Mesodermal cell (in vitro differentiated cells): ENCODE measurements at regions not wholly inside any gene's neighbourhood (a gene's known extent, or its start where the extent isn't known, plus 50 kb on each side); places are given as distances from the start of the nearest gene placed in this dataset.
"Not testable (repeated sequence)": the region's sequence is repeated elsewhere in the genome, so short reads cannot be mapped to it uniquely, and the experiment has no call there.

Source experiments
- H3K27ac ChIP-seq: 2 replicates; pipeline ENCODE4 v1.7.0; 2013; ENCODE audit warnings: mild to moderate bottlenecking, low read depth, low read length, moderate library complexity; ENCODE audit not compliant: severe bottlenecking
- H3K36me3 ChIP-seq: 2 replicates; pipeline ENCODE4 v1.7.1; 2013; ENCODE audit warnings: mild to moderate bottlenecking, low read length, moderate library complexity; ENCODE audit not compliant: control insufficient read depth, insufficient read depth
- H3K4me1 ChIP-seq: one replicate; pipeline ENCODE4 v1.7.1; 2013; ENCODE audit warnings: mild to moderate bottlenecking, low read length; ENCODE audit not compliant: insufficient read depth, control insufficient read depth, poor library complexity, severe bottlenecking
- H3K4me3 ChIP-seq: 2 replicates; pipeline ENCODE4 v1.7.0; 2013; ENCODE audit warnings: low read length, control low read depth, mild to moderate bottlenecking; ENCODE audit not compliant: insufficient read depth, poor library complexity, severe bottlenecking; ENCODE audit errors: extremely low read depth
- H3K9me3 ChIP-seq: 2 replicates; pipeline ENCODE4 v1.7.1; 2013; ENCODE audit warnings: mild to moderate bottlenecking, low read length, moderate library complexity; ENCODE audit not compliant: control insufficient read depth
- WGBS, 2 experiments: methylation state at CpG; one replicate each; pipeline ENCODE4 v1.1.5; 2013; ENCODE audit warnings: missing lambda C conversion rate in 2 of 2; ENCODE audit not compliant: insufficient coverage in 2 of 2; 5-methylcytosine and 5-hydroxymethylcytosine counted together

DNA sequence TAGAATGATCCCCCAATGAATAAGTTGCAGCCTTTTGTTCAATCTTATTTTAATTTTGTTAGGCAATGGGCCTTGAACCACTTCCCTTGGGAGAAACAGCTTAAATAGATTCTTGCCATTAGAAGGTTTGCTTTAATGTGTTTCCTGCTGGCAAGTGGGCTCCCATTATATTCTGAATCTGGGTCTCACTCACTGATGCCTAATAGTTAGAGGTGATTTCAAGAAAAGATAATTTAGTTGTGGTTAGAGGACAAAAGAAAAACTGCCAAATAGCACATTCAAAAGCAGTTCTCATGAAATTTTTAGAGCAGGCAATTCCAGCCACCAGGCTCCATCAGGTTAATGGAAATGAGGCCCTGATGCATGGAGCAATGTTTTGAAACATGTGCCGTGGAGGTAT, 362.6 kb upstream of the CHORDC1 start:
- H3K4me1 ChIP-seq = no peaks in the 10 kb centered on the region
- no peaks in the 10 kb centered on the region for H3K9me3 ChIP-seq
- no peak overlapping the region for H3K27ac ChIP-seq
- no peak overlapping the region for H3K4me3 ChIP-seq
- H3K36me3 ChIP-seq = no peaks in the 10 kb centered on the region
- 100% methylated on average over 1 of the region's 1 CpG; no CpG with 5 or more reads in 1 of the 2 experiments for WGBS, 2 experiments

DNA sequence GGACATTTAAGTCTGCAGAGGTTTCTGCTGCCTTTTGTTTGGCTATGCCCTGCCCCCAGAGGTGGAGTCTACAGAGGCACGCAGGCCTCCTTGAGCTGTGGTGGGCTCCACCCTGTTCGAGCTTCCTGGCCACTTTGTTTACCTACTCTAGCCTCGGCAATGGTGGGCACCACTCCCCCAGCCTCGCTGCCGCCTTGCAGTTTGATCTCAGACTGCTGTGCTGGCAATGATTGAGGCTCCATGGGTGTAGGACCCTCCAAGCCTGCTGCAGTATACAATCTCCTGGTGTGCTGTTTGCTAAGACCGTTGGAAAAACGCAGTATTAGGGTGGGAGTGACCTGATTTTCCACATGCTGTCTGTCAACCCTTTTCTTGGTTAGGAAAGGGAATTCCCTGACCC, 360.1 kb upstream of the CHORDC1 start:
- 70 to 75% methylated on average over 4 to 7 of the region's 7 CpGs for WGBS, 2 experiments

DNA sequence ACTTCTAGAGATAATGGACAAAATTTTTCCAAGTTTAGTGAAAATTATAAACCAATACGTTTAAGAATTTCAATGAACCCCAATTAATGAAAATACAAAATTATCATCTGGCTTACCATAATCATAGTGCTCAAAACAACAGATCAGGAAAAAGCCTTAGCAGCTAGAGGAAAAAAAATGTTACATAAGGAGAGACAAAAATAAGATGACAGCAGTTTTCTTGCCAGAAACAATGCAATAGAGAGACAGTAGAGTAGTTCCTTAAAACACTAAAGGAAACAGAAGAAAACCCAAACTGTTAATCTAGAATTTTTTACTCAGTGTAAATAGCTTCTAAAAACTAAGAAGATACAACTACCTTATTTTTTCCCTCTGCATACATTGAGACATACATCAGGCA, 341.7 kb upstream of the CHORDC1 start:
- Histone ChIP-seq H3K4me1 (no peaks in the 10 kb centered on the region), H3K27ac (no peak overlapping the region), H3K4me3 (no peak overlapping the region), H3K9me3 (no peaks in the 10 kb centered on the region), H3K36me3 (no peaks in the 10 kb centered on the region)
- no CpG with 5 or more reads among the region's 1 CpG for WGBS, 2 experiments

More for the DNA sequence above, 360.1 kb upstream of the CHORDC1 start:
- not testable (repeated sequence) for H3K4me3 ChIP-seq, H3K9me3 ChIP-seq, H3K4me1 ChIP-seq, H3K36me3 ChIP-seq, H3K27ac ChIP-seq

DNA sequence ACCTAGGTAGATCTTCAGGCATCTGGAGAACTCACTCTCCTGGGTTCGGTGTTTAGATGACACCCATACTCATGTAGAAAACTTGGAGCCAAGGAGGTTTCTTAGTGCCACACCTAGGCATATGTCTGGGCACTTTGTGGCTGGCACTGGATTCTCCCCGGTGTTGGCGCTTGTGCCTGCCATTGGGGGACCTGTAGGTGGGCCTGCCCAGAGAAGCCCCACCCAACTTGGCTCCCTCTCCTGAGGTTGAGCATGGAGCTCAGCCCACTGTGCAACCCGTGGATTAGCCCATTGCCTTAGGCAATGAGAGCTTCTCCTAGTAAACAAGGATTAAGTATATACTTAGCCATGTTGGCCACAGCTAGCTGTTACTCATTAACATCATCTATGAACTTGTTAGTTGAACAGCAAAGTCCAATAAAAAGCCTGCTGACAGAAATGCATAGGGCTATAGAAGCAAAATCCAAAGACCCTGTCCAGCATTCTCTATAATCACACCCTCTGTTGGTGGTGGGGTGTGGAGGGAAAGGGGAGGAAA, 335.5 kb upstream of the CHORDC1 start:
- Histone ChIP-seq H3K9me3 (no peaks in the 10 kb centered on the region), H3K4me1 (no peaks in the 10 kb centered on the region), H3K4me3 (no peak overlapping the region), H3K27ac (no peak overlapping the region), H3K36me3 (no peaks in the 10 kb centered on the region)
- WGBS, 2 experiments = 90 to 100% methylated on average over 3 of the region's 4 CpGs

DNA sequence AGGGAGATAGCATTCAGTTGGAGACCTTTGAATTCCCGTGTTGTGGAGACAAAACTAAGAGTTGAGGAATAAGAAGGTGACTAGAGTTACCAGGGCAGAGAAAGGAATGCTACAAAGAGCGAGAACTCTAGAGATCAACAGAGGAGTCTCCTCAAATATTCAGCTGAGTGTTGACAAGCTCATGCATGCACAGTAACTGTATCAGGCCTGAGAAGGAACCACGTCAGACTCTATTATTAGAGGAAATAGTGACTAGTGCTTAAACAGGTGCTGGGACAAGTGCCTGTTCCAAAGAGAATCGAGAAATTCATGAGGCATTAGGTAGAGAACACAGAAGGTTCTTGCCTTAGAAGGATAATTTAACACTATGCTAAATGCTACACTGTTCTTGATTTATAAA, 333.8 kb upstream of the CHORDC1 start:
- 83 to 86% methylated on average over 3 of the region's 4 CpGs for WGBS, 2 experiments
- Histone ChIP-seq H3K36me3 (no peaks in the 10 kb centered on the region), H3K27ac (no peak overlapping the region), H3K9me3 (no peaks in the 10 kb centered on the region), H3K4me3 (no peak overlapping the region), H3K4me1 (no peaks in the 10 kb centered on the region)

DNA sequence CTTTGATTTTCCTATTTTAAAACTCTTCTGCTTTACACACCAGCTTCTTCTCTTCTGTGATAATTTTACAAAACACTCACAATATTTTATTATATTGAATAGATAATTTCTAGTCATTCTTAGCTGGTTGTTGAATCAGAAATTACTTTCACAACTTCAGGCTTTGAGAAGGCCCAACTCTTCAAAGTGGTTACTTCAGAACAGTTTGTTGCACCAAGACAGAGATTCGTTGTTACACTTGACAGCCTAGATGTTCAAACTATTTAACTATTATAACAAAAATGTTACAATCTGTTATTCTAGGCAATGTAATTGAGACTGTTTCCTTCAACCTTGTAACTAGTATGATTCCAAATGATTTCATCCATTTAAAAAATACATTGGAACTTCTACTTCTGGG, 333.2 kb upstream of the CHORDC1 start:
- no CpG with 5 or more reads among the region's 1 CpG for WGBS, 2 experiments
- Histone ChIP-seq H3K36me3 (no peaks in the 10 kb centered on the region), H3K4me1 (no peaks in the 10 kb centered on the region), H3K4me3 (no peak overlapping the region), H3K9me3 (no peaks in the 10 kb centered on the region), H3K27ac (no peak overlapping the region)

DNA sequence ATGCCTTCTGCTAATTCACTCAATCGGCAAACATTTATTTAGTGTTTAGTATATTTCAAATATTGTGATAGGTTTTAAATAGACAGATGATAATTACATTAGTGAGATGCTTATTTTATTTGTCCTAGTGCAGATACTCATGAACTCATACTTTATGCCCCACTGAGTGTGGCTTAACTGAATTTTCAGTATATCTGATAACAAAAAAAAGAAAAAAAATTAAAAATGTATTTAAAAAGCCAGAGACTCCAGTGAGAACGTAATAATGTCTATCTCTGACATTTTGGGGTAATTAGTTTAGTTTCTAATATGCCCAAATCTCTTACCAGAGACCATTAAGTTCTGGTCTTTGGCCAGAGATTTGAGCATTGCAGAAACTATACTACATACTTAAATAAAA, 332.6 kb upstream of the CHORDC1 start:
- no peaks in the 10 kb centered on the region for H3K36me3 ChIP-seq
- WGBS, 2 experiments = no CpG with 5 or more reads among the region's 2 CpGs
- H3K4me3 ChIP-seq = no peak overlapping the region
- H3K4me1 ChIP-seq = no peaks in the 10 kb centered on the region
- H3K9me3 ChIP-seq = no peaks in the 10 kb centered on the region
- H3K27ac ChIP-seq = no peak overlapping the region

DNA sequence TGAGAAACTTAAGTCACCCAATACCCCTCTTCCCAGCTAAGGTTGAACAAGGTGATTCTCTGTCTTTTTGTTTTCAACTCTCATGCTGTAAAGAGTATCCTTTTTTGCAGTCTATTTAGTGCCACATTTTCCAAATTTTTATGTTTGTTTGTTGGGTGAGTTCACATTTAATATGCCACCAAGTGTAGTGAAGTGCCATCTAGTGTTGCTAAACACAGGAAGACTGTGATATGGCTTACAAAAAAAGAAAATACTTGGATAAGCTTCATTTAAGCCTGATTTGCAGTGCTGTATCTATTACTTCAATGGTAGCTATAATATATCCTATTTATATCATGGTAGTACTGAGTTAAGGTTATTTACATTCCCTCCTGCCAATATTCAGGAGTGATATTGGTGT, 319.2 kb upstream of the CHORDC1 start:
- H3K27ac ChIP-seq = no peak overlapping the region
- no peak overlapping the region for H3K4me3 ChIP-seq
- H3K4me1 ChIP-seq = no peaks in the 10 kb centered on the region
- no peaks in the 10 kb centered on the region for H3K36me3 ChIP-seq
- no peaks in the 10 kb centered on the region for H3K9me3 ChIP-seq

DNA sequence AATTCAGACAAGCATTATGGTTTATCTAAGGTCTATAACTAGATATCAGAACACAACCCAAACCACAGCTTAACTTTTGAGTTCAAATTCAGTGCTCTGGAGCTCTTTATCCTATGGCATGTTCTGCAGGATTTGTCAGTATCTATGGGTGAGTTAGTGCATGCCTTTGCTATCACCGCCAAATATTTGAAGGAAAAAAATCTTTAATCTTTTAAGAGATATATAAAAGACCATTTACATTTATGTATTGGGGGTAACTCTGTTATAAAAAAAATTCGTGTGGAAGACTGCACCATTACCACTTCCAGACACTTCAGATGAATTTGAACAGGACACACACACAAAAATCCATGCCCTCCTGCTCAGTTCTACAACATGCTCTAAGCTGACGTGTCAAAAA, 313.5 kb upstream of the CHORDC1 start:
- Histone ChIP-seq H3K36me3 (no peaks in the 10 kb centered on the region), H3K9me3 (no peaks in the 10 kb centered on the region), H3K4me1 (no peaks in the 10 kb centered on the region), H3K4me3 (no peak overlapping the region), H3K27ac (no peak overlapping the region)
- WGBS, 2 experiments = no CpG with 5 or more reads among the region's 3 CpGs

DNA sequence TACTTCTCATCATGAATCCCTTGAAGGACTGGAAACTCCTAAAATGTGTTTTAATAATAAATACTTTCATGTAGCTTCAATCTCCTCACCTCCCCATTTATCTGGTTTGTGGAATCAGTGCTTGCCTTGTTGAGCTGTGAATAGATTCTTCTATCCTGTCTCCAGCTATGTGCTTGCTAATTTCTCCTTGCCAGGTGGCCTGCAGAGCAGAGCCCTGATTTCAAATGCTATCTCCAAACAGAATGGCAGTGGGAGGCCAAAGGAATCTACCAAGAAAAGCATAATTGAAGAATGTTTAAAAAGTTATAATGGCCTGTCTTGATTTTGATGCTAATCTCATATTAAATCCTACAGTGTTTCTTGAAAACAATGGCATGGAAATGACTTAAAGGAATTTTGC, 309.3 kb upstream of the CHORDC1 start:
- Histone ChIP-seq H3K9me3 (no peaks in the 10 kb centered on the region), H3K36me3 (no peaks in the 10 kb centered on the region), H3K4me1 (no peaks in the 10 kb centered on the region), H3K4me3 (no peak overlapping the region), H3K27ac (no peak overlapping the region)

DNA sequence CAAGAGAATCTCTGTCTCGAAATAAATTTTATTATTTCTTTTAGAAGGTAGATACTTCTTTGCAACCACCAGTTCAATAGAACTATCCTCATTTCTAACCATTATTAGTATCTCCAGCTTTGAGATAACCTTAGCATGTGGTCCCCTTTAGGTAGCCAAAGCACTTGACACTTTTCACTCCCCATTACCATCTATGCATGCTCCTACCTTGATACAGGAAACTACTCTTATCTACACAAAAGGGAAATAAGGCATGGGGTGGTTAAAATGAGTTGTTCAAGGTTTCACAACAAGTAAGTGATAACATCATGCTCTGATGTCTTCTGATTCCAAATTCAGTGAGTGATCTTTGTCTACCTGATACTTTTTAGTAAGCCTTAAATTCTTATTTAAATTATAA, 308.2 kb upstream of the CHORDC1 start:
- H3K9me3 ChIP-seq = no peaks in the 10 kb centered on the region
- no CpG with 5 or more reads among the region's 1 CpG for WGBS, 2 experiments
- no peaks in the 10 kb centered on the region for H3K36me3 ChIP-seq
- H3K4me3 ChIP-seq = no peak overlapping the region
- no peak overlapping the region for H3K27ac ChIP-seq
- H3K4me1 ChIP-seq = no peaks in the 10 kb centered on the region

DNA sequence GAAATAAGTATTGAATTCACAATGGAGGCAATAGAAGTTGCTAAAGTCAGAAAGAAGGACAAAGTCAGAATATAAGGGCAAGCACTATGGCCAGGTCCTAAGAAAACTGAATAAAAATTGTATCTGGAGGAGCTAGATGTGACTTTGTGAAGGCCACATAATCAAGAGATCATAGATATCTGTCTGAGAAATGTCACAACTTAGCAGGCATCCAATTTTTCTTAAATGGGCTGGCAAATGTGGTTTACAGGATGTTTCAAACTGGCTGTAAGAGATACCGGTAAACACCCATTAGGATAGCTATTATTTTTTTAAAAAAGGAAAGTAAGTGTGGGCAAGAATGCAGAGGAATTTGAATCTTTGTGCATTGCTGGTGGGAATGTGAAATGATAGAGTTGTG, 303.1 kb upstream of the CHORDC1 start:
- Histone ChIP-seq H3K36me3 (no peaks in the 10 kb centered on the region), H3K27ac (no peak overlapping the region), H3K9me3 (no peaks in the 10 kb centered on the region), H3K4me3 (no peak overlapping the region), H3K4me1 (no peaks in the 10 kb centered on the region)
- 100% methylated on average over 1 of the region's 1 CpG; no CpG with 5 or more reads in 1 of the 2 experiments for WGBS, 2 experiments
